DMS53 (cell line): ENCODE measurements at regions not wholly inside any gene's neighbourhood (a gene's known extent, or its start where the extent isn't known, plus 50 kb on each side); places are given as distances from the start of the nearest gene placed in this dataset.

Source experiments
- DNase-seq: peaks from one replicate; lab custom pipeline; 2025; lab: John Stamatoyannopoulos, UW

DNA sequence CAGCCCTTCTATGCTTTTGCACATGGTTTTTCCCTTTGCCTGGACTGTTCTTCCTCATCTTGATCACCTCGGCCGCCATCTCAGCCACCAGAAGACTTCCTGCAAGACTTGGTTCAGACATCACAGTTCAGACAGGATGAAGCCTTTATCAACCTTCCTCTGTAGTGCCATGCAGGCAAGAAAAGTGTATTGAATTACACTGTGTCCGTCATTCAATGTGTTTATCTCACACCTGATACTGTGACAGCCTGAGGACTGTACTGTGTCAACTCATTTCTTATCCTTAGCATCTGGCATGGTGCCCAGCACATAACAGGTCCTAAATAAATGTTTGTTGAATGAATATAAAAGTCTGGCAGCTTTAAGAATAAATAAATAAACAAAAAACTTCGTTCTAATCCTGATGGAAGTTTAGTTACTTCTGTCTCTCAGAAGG is 133.3 kb upstream of the MAN1A1 start:
- DNase-seq: peak; percentile 40

DNA sequence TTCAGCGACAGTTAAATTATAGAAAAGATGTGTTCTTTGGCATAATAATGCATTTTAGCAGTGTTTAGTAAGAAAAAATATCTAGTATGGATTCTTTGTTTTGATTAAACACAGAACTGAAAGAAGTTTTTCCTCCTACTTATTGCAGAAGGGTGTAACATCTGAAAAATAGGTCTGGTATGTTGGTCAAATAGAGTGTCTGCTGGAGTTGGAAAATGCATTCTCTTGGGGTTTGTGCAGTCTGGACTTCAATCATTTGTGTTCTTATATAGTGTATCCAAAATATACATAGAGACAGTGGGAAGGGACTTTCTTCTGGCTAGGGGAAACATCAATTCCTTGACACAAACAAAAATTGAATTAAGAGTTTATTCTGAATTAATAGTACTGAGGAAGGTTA is 132.4 kb upstream of the MAN1A1 start:
- no peak for DNase-seq

DNA sequence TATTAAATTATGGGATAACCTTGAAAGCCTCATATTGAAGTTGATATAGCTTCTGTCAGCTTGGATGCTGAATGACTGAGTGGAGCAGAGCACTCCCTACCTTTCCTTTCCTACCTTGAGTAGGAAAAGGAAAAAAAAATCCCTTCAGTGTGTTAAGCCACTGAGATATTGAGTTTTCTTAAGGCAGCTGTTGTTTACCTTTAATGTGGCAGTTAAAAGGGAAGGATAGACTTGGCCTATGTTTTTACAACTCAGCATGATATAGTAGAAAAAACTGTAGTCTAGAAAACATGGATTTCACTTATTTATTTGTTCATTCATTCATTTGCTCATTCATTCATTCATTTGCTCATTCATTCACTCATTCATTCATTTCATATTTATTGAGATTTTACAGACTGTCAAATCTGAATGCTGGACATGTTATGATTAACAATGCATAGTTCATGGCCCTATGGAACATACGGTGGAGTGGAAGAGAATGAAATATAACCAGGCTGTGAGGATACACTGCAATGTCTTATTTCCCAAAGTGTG is 131.5 kb upstream of the MAN1A1 start:
- no peak for DNase-seq

DNA sequence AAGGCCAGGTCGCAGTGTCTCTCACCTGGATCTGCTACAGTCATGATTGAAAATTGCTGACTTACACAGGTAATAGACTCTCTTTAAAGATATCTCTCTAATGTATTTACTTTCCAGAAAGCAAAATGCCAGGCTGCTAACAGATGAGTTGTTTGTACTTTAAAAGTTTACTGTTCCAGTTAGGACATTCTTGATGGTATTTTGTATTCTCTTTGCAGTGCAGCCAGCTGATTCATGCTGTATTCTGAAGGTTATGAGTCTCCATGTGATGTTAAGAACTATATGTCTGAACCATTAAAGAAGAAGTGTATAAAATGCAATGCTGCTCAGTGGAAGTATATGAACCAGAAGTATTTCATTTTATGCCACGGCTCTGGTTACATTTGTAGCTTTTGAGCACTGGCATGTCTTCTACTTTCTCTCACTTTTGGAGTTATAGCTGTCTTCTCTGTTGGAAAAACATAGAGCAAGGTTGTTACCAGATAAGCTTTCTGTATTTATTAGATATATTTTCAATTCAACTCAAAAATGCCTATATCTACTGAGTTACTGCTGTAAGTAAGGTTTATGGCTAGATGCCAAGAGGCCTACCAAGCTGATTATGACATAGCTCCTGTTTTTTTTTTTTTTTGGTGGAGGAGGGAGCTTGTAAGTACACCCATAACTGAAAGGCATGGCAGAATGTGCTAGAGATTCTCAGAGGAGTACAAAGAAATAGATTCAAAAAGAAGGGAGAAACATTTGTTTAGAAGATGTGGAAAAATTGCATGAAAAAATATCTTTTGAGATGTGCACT is 130.5 kb upstream of the MAN1A1 start:
- DNase-seq: peak; percentile 38

DNA sequence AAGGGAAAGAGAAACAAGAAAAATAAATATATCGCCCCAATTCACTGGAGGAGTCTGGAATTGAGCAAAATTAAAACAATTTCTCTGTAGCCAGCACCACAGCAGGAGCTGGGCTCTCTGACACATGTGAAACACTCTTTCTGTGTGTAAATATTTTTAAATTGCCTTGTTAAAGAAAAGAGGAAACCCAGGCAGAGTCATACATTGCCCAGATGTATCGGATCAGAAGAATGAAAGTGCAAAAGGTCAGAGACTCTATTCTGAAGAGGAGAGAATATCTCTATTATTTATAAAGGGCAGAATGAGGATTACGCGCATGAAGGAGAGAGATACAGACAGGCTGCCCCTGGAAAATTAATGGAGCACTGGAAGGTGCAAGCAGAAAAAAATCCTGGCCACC is 127.0 kb upstream of the MAN1A1 start:
- no peak for DNase-seq

DNA sequence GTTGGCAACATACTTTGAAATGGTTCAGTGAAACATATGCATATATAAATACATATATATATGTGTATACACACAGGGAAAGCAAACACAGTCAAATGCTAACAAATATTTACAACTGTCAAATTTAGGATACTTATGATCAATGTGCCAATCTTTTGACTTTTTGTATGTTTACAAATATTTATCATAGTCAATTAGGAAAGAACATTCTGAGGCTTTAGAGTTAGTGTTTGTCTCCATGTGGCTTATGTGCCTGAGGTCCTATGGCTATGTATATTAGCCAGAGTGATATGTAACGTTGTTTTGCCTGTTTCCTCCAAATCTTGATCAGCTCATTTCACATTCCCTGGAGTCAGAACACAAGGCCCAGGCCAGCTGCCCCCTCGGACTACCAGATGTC is 126.5 kb upstream of the MAN1A1 start:
- DNase-seq: no peak

DNA sequence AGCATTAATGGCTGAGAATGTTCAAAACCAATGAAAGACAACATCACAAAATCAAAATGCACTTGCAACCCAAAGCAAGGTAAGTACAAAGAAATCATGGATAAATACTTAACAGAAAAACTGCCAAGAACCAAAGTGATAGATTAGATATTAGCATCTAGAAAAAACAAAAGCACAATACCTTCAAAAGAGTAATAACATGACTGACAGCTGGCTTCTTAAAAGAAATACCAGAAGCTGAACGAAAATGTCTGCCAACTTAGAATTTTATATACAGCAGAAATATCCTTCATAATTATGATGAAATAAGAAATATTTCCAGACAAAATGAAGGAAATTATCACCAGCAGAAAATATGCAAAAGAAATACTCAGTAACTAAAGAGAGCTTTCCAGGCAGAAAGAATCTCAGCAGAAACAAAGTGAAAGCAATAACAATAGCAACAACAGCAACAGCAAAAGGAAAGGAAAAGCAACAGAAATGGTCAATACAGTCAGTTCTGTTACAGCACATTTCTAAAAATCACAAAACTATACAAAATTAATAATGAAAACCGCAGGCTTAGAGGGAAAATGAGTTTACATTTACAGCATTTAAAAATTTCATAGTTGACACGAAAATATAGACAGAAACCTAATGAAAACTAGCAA is 121.5 kb upstream of the MAN1A1 start:
- no peak for DNase-seq

DNA sequence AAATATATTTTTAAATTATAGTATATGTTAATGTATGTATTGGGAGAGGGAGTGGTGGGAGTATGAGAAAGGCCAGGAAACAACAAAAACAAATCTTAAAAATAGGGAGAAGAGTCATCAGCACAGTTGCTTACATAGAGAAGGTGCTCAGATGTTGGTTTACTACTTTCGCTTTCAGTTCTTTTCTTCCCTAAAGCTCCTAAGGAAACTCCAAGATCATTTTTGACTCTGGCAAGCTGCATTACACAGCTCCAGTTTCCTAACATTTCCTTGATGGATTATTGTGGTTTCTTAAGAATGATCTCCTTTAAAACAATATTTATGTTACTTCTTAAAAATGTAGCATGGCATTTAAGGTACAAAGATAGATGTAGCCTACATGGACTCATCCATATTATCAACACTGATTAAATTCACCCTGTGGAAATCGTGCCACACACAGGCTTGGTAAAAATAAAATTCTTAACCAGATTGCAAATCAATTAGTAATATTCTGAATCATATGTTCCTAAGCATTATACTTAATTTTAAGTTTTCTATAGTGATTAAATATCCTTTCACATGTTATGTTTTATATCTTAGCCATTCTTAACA is 118.0 kb upstream of the MAN1A1 start:
- no peak for DNase-seq

DNA sequence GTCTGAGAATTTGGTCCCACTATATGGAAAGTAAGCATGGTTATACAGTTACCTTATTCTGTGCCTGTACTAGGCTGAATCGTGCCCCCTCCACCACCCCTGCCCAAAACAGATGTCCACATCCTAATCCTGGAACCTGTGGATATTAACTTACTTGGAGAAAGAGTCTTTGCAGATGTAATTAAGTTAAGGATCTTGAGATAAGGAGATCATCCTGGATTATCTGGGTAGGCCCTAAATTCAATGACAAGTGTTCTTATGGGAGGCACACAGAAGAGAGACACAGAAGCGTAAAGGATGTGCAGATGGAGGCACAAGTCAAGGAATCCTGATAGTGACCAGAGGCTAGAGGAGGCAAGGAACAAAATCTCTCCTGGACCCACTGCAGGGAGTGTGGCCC is 116.7 kb upstream of the MAN1A1 start:
- no peak for DNase-seq

DNA sequence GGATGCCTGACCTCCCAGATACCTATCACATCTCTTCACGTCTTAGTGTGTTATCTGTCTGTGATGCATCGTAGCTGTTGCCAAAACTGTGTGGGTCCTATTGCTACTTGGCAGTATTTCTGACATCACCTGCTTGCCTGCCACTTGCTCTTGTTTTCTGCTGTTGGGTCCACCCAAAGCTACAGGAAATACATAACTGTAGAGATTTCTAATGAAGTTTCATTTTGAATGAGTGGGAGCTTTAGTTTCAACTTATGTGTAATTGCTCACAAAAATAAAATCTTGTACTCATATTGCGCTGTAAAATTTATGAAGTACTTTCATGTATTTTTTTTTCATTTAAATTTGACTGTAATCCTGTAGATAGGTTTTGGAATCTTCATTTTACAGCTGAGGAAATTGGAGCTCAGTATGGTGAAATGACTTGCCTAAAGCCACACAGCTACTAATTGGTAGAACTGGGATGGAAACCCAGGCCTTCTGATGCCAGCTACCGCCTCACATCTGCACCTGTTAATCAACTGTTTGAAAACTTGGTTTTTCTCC is 113.6 kb upstream of the MAN1A1 start:
- DNase-seq: no peak

DNA sequence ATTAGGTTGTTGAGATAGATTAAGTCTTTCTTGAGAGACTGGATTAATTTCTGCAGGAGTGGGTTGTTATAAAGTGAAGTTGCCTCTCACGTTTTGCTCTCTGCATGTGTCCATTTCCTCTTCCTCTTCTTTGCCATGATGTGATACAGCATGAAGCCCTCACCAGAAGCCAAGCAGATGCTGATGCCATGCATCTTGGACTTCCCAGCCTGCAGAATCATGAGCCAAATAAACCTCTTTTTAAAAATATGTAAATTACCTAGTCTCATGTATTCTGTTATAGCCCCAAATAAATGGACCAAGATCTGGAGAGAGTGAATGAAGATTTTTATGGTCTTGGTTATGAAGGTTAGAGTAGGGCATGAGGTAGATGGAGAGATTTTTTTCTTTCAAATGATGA is 111.6 kb upstream of the MAN1A1 start:
- no peak for DNase-seq

DNA sequence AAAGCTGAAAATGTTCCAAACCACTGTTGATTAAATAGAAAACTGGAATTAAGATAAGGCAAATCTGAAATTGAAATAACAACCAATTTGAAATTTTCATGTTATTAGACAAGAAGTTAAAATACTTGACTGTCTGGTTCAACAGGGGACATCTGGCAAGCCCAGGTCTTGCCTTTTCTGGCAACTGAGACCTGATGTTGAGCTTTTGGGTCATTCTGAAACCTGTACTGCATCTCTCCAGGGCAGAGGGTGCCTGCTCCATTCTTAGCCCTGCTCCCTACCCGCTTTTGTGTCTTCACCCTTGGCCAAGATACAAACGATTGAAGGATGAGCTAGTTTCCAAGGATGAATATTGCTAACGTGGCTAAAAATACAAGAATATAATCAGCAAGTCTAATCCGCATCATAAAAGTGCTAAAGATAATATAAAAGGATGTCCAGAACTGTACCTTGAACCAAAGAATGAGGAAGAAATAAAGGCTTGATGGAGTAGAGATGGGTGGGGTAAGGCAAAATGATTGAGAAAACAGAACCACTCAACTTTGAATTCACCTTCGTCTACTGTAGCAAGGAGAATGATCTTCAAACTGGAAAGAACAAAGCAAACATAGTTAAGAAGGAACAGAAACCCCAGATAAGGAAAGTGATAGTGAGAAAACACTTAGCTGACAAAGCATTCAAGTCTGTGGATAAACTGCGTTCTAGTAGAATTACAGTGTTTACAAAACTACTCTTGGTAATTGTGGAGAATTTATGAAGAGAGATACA is 109.8 kb upstream of the MAN1A1 start:
- no peak for DNase-seq

DNA sequence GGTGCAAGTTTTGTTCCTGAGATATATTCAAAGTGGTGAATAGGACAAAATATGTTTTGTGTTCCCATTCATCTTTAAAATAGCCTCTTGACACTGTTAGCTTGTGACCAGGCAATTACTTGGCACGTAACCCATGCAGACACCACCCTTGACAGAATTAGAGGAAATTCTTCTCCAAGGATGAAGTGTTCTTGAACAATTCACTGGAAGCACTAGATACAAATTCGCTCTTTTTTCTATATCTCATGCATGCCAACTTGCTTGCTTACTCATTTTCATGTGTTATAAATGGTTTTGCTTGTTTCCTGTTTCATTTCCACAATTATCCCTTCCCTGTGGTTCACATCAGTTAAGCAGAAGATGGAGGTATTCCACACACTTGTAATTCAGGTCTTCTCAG is 105.2 kb upstream of the MAN1A1 start:
- no peak for DNase-seq

DNA sequence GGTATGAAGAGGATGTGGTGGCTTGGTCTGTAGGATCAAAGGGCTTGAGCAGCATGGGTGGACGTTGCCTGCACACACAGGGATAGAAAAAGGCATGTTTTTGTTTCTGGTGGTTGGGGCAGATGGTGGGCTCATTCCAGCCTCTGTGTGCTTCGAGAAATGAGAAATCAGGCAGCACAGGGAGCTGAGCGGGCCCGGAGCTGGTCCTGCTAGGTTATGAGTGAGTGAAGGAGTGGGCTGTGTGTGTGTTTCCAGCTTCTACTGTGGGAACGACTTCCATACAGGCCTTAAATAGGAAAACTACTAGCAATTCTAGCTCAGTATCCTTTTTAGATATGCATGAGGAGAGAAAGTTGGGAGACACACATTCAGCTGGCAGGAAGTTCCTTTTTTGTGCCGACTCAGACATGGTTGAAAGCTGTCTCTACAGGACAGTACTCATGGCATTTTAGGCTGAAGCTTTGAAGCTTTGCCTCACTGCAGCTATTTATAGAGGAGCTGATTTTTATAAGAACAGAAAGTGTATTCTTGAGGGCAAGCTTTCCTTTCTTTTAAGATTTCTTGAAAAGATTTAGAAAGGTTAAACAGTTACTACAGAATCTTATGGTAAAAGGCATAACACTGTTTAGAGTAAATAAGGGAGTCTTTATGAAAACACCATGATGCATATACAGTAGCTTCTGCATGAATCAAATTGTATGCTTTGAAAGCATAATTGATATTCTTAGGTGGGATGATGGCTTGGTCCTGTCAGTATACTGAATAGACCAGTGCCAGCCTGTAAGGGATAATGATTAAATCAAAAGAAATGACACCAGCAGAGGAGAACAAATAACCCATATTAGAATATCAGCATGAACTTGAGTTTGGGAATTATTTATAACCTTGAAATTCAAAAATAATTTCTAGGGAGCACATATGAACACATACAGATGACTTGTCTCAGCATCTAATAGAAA is 104.0 kb upstream of the MAN1A1 start:
- DNase-seq: no peak

DNA sequence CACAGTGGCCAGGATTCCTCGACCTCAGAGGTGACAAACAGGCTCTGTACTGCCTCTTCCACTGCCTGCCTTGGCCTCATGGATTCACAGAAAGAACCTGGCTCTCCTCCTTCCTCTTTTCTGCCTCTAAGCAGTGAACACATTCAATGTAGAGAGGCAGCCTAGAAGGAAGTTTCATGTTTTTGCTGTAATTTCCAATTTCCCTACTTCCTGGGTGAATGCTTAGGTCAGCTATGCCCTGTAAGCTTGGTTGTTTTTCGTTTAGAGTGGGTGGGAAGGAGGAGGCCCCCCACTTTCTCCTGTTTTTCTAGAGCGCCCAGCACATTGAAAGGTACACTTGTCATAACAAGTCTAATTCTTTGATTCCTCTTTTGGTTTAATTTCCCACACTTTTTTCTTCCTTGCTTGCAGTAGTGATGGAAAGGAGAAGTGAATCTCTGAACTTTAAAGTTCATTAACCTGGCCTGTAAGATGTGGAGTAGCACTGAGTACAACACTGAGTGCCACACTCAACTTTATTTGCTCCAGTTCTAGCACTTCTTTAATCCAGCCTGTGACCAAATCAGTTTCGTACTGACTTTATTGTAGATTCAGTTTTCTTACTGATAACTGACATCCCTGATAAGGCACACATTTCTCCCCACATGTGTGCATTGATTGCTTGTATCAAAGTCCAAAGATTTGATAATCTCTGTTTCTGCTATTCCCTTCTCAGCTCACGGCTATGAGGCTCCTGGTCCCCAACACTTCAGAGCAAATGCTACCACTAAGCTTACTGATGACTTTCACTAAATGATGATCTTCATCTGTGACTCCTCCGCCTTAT is 100.0 kb upstream of the MAN1A1 start:
- DNase-seq: no peak

DNA sequence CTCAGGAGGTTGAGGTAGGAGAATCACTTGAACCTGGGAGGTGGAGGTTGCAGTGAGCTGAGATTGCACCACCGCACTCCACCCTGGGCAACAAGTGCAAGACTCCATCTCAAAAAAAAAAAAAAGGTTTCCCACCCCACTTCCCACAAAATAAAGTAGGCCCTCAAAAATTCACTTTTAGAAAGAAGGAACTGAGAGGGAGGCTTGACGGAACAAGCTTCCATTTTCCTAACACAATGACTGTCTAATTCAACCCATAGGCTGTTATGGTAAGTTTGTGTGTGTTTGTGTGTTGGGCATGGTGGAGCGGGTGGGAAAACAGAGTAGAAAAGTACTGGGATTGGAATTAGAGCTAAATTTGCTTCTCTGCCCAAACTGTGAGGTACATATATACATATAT is 98.4 kb upstream of the MAN1A1 start:
- DNase-seq: no peak

DNA sequence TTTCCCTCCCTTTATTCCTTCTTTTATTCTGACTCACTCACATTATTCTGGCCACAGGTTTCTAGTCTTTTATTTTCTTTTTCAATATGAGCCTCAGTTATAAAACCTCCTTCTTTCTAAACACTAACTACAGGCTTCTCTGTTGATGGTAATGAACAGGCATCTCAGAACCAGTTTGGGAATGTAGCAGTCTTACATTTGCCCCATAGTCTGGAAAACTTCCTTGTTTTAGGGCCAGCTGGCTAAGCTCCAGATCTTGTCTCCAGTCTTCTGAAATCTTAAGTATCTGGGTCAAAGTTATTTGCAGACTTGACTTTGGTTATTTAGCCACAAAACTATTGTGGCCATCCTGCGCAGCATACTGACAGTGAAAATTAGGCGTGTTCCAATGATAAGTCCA is 97.0 kb upstream of the MAN1A1 start:
- peak; percentile 13 for DNase-seq

DNA sequence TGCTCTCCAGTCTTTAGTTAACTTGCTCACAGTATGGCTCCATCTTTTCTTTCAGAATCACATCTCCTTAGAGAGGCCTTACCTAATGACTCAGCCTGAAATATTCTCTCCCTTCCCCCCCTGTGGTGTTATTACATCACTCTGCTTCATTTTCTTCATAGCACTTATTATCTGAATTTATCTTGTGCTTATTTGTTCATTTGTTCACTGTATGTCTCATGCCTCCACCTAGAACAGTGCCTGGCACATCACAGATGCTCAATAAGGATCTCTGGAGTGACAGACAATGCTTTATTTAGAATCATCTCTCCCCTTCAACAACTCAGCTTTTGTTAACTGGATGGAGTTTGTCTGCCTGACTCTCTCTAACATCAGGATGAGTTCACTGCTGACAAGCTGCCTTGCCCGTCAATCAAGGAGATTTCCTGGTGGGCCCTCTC is 96.6 kb upstream of the MAN1A1 start:
- peak; percentile 40 for DNase-seq

DNA sequence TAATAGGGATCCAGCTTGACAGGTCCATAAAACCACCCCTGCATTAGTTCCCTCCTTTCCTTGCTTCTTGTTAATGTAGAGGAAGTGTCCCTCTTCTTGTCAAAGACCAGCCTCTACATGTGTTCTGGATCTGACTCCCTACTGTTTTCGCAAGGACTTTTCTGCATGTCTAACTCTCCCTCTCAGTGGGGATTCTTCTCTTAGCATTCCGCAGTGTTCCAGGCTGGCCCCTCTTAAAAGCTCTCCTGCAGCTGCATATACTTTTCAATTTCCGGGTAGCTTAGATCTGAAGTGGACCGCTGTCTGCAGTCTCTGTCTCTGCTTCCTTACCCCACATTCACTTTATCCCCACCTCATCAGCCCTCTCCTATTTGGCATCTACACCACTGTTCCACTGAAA is 96.1 kb upstream of the MAN1A1 start:
- peak; percentile 40 for DNase-seq
